GM18873 (cell line): ENCODE measurements at regions not wholly inside any gene's neighbourhood (a gene's known extent, or its start where the extent isn't known, plus 50 kb on each side); places are given as distances from the start of the nearest gene placed in this dataset.

ENCODE experiments used
- ATAC-seq: cut with Tn5 transposase; IDR thresholded peaks from one replicate; pipeline ENCODE4 v1.9.1; 2021; ENCODE audit warnings: mild to moderate bottlenecking, moderate library complexity, moderate number of reproducible peaks; ENCODE audit not compliant: unreplicated experiment, low FRiP score

DNA sequence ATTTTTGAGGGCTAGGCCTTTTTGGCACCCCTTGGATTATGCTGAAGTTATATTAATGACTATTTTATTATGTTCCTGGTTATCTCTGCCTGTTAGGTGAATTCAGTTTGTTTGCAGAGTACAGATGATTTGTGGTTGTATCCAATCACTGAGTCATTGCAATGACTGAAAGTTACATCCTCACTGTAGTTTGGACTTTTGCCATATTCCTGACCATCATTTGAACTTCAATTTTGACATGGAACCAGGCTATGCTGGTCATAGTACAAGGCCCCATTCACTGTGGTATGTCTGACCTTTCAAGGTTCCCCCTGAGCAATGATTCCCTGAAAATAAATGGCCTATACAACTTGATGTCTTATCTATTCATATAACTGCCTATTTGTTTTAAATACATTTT lies 621.0 kb downstream of the CCER1 start:
- ATAC-seq, result no peak

DNA sequence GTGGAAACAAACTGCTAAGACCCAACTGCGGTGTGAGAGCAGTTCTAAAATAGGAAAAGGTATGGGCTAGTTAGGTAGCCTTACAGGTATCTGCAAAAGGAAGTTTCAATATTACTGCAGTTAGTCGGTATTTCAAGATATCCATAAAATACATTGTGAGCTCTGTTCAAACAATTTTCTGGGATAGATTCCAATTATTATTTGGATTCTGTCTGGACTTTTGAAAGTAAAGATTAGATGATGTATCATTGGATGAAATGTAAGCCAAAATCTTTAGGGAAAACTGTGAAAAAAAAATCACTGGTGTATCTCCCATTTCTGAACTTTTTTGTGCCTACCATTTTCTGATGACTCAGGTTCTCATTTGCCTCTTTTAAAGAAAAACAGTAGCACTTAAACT lies 621.6 kb downstream of the CCER1 start:
- ATAC-seq, result no peak

DNA sequence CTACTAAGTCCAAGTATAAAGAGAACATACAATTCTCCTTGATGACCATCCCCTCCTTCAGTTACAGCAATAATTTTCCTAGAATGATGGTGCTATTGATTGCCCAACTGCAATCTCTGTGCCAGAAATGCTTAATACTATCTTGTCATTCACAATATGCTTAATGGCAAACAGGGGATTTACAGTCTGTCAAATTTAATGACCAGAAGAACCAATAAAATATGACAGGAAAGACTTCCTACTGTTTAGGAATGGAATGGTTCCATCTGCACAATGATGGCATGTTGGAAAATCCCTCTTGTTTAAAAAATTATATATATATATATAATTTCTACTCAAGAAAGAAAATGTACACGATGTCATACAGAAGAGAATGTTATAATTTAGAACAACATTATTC lies 623.2 kb downstream of the CCER1 start:
- ATAC-seq, result no peak

DNA sequence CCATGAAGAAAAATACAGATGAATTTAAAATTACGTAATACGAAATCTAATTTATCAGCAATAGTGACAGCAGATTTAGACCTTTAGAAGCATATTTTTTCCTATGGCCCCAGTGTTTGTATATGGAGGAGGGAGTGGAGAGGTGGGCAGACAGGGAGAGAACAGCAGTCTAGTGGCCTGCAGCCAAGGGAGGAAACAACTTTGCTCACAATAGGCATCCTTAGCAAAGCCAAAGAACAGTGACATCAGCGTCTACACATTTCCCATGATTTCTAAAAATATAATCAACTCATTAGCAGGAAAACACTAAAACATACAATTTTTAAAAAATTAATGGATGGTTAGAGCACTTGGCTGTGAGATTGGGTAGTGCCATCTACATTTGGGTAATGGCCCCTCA lies 622.6 kb upstream of the ATP2B1 start:
- no peak for ATAC-seq

DNA sequence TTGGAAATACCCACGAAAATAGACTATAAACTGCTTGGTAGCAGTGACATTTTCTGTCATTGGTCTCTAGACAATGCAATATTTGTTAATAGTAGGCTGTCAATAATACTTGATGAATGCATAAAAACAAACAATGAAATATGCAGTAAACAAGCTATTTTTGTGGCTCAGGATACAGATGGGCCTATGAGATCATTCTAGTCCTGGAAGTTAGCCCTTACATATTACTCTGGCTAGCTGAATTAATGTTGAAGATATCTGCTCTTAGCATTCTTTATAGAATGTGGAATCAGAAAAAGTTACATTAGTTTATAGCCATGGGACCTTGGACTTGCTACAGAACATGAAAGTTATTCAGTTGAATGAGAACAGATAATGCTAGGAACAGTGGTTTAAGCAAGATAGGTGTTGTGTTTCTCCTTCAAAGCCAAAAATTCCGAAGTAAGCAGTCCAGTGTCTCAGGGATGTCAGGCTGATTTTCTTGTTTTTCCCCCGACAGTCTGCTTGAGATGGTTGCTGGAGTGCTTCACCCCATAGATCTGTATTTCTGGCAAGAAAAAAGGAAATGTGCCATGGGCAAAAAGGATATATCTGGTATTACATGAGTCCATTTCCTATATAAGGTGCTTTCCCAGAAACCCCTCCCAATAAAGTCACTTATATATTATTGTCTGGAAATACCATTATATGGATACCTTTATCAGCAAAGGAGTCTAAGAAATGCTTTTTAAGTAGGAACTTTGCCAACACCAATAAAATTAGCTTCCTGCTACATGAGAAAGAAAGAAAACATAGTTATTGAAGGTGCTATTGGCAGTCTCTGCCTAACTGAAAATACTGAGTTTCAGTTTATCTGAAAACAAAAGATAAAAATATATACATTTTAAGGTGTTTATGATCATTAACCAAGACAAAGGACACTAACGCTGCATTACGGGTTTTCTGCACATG lies 619.4 kb upstream of the ATP2B1 start:
- ATAC-seq, result no peak

DNA sequence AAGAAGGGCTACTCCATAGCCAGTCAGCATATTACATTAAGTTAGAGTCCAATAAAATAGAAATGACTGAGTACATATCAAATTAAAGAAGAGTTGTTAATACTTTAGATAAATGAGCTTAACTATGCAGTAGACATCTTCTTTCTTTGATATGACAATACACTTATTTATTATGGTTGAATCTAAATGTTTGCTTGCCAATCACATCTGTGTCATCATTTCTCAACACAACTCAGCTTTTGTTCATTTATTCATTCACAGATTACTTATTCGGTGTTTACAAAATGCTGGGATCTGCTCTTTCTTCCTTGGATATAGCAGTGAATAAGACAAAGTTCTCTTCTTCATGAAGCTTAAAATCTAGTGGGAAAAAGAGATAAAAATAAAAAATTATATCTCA lies 614.6 kb upstream of the ATP2B1 start:
- ATAC-seq, result no peak

DNA sequence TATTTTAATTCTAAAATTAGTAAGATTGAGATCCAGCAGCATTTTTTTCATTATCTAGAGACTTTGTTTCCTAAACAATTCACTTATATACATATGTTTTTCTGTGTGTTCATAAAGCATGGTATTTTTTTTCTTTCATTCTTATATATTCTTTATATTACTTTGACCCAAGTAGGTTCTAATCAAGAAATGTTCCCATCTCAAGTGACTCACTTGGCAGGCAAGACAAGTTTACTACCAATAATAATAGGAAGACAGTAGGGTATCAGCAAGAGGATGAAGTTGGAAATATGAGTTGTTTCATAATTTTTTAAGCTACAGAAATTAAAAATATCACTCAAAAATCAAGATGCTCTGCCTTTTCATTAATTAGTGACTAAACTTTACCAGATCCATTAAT lies 613.4 kb upstream of the ATP2B1 start:
- ATAC-seq, result no peak

DNA sequence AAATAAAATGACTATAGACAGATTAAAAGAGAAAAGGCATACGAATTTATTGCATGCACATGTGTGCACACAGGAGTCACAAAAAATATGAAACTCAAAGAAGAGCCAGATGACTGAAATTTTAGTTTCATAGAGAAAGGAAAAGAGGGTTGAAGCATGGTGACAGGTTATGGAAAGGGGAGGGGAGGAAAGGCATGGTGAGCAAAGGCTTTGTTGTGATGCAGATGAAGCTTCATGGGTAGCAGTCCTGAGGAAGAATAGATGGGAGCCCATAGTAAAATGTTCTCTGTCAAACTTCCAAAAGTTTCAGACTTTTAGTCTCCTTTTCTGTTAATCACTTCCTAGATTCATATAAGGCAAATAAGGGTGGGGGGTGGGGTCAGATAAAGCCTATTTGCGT lies 612.7 kb upstream of the ATP2B1 start:
- ATAC-seq, result no peak

DNA sequence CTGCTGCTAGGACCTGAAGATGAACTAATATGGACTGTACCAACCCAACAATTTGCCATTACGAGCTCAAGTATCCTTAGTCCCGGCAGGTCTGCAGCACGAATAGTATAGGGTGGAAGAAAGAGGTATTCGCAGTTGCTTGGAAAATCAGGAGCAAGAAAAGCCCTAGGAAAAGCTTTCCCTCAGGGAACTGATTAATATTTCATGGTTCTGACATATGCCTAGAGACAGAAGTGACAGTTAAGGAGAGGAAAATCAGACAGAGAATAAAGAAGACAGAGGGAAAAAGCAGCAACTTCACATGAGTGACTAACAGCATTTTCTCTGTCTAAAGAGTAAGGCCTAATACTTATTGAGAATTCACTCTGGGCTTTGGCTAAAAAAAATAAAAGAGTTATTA lies 602.9 kb upstream of the ATP2B1 start:
- ATAC-seq, result no peak

DNA sequence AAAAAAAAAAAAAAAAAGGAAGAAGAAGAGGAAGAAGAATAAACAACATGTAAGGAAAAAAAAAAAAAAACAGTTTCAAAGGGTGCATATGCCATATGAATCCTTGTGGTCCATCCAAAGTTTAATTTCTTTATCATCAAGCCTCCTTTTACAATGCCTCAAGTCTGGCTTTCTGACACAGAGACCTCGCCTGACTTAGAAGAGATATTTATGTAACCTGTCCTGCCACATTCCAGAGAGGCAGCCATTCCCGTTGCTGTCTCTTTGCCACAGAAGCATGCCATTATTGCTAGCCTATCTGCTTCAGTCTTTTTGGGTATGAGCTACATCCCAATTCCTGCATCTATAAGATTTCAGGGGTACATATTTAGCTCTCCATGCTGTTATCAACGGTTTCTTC lies 596.7 kb upstream of the ATP2B1 start:
- ATAC-seq, result no peak

DNA sequence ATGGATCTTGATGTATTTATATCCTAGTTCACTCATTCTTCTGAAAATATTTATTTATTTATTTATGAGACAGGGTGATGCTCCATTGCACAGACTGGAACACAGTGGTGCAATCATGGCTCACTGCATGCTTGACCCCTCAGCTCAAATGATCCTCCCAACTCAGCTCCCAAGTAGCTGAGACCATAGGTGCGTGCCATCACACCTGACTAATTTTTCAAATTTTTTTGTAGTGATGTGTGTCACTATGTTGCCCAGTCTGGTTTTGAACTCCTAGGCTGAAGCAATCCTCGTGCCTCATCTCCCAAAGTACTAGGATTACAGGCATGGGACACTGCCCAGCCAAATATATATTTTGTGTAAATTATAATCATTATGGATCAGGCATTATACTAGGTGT lies 595.6 kb upstream of the ATP2B1 start:
- ATAC-seq, result no peak

DNA sequence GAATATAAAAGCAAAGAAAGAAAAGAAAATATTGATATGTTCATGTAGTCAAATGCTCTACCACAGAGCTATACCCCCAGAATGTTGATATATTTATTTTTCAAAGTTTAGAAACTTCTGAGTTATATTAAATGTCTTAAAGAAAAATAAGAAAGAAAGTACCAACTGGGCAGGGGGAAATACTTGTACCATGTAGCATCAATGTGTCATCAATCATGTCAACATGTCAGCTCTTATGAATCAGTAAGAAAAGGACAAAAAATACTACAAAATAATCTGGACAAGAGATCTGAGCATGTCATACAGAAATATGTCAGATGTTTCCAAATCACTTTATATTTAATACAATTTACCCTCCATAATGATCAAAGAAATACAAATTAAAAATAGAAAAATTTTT lies 595.1 kb upstream of the ATP2B1 start:
- no peak for ATAC-seq

DNA sequence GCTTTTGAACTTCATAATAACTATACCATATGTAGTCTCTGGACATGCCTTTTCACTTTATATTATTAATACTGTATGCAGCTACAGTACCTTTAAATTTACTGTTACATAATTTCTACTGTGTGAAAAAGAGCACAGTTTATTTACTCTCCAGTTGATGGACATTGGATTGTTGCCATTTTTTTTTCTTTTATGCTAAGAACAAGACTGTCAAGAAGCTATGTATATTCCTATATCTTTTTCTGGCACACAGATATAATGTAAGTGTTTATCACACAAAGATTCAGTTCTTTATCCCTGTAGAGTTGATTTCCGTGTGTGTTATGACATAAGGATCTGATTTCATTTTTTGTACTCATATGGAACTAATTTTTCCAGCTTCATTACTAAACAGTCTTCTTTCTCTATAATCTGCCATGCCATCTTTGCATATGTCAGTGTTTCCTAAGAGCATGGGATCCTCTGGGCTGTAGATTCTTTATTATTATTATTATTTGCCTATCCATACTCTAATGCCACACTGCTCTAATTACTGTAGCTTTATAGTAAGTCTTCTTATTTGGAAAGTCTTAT lies 593.0 kb upstream of the ATP2B1 start:
- ATAC-seq, result no peak

DNA sequence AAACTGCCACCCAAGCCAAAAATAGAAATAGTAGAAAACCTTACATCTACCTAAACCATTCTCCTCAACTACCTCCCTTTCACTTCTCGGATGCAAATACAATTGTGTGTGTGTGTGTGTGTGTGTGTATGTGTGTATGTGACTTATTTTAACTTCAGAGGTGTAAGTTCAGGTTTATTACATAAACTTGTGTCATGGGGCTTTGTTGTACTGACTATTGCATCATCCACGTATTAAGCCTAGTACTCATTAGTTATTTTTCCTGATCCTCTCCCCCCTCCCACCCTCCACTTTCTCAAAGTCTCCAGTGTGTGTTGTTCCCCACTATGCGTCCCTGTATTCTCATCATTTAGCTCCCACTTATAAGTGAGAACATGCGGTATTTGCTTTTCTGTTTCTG lies 592.5 kb upstream of the ATP2B1 start:
- ATAC-seq, result no peak

DNA sequence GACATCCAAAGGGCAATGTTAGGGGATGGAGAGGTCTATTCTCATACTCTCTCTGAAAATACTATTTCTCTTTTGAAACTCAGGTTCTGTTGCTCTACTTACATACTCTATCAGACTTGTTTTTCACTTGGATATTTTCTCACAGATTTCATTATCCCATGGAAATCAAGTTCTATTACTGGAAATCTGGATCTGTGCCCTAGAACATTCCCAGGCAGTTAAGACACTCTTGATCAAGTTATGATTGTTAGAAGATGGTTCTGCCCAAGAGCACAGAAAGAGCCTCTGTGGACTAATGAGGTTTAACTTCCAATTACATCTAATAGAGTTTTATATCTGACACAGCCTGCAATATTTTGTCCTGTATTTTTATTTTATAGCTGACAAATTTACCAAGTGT lies 591.0 kb upstream of the ATP2B1 start:
- no peak for ATAC-seq

DNA sequence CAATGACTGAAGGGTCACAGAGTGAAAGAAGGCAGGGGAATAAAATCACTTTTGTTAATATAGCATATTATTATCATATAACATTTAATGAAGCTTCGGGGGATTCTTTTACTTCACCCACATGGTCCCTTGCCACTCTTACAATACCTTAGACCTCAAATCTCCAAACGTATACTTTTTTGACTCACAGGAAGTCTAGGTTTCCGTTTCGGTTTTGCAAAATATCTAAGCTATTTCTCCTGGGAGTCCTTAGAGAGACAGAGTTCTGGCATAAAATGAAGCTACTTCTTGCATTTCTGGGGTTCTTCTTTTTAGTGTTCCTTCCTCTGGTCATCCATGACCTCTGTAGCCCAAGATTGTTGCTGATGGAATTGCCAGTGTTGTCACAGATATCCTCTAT lies 590.5 kb upstream of the ATP2B1 start:
- ATAC-seq, result peak; percentile 99

DNA sequence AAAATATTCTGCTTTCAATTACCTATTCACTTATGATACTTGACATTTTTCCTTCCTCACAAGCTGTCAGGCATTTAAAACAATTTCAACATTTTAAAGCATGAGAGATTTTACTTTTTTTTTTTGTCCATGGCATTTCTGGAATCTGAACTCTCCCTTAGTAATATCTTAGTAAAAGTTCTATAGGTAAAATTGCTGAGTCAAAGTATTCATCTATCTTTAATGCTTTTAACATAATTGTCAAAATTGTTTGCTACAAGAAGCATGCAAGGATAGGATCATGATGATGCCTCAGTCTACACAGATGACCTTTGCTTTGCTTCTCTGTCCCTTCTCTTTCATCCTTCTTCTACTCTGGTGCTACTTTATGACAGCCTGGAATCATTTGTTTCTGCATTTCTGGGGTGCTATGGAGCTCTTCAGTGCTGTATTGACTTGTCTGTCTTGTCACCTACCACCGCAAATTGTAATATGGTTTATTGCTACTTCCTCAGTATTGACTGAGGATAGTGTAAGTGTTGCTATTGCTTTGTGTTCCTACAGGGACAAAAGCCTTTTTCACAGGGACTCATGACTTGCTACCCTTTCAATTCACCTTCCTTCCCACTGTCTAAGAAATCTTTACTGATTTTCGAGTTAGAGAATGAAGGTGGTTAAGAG lies 589.8 kb upstream of the ATP2B1 start:
- ATAC-seq, result no peak

DNA sequence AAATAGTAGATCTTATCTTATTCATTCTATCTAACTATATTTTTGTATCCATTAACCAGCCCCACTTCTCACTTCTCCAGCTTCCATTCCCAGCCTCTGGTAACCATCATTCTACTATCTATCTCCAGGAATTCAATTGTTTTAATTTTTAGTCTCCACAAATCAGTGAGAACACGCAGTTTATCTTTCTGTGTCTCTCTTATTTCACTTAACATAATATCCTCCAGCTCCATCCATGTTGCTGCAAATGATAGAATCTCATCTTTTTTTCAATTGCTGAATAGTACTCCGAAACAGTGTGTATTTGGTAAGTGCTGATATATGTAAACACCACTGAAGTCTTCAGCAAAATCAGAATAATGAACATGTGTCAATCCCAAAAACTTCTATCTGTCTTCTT lies 587.2 kb upstream of the ATP2B1 start:
- no peak for ATAC-seq

DNA sequence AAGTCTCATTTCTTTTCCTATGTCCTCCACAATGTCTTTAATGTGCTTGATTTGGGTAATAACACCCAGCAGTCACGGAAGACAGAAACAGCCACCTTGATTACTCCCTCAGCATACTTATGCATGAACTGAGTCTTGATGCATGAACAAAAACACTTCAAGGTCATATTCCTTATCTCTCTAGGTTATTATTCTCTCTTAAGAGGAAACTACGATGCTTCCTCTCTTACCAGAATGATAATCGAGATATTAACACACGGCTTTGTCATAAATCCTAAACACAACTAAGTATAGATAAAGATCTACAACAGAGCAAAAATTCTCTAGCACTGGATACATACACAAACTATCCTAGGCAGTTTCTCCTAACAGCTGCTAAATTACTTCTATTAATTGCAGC lies 583.5 kb upstream of the ATP2B1 start:
- ATAC-seq, result no peak

DNA sequence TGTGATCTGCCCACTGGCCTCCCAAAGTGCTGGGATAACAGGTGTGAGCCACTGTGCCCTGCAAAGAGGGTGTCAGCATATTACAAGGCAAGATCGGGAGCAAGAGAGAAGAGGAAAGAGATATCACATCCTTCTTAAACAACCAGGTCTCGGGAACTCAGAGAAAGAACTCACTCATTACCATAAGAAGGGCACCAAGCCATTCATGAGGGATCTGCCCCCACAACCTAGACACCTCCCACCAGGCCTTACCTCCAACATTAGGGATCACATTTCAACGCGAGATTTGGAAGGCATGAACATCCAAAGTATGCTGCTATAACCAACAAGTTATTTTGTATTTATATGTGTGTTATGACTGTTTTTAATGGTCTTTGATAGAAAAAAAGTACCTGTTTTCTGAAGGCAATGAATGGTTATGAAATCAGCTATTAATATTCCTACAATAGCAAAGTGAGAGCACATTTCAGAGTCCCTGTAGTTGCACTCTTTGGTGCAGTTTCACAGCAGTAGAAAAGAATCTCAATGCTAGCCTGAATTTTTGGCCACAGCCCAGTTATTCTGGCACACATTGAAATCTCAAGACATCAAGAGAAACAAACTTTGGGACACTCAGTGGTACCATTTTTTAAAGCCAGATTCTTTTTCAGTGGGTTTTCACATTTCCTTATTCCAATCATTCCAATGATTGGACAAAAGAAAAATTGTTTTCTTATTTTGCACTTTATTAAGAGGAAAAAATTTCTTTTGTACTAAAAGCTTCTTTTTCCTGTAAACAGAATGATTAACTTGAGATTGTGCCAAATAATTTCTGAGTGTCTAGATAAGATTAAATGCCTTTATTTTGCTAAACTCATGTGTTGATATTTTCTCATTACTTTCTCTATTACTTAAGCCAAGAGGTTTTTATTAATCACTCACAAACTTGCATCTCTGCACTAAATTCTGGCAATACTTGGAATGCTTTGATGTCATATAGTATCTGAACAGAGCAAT lies 582.6 kb upstream of the ATP2B1 start:
- no peak for ATAC-seq

DNA sequence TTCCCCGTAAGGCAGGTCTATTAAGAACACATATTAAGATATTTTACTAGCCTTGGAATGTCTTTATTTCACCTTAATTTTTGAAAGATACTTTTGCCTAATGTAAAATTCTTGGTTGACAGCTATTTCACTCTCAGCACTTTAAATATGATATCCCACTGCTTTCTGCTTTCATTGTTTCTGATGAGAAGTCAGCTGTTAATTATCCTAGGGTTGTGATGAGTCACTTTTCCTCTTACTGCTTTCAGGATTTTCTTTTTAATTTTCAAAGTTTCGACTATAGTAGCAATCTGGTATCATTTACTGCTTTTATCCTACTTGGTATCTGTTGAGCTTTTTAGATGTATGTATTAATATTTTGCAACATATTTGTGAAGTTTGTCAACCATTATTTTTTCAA lies 578.9 kb upstream of the ATP2B1 start:
- no peak for ATAC-seq
